OCI-LY7 (cell line): ENCODE measurements at regions not wholly inside any gene's neighbourhood (a gene's known extent, or its start where the extent isn't known, plus 50 kb on each side); places are given as distances from the start of the nearest gene placed in this dataset.

Experiments
- BruUV-seq: library from RNA; stranded (reverse); fragments of 400-500 nt; replicated peaks from 2 replicates; lab custom pipeline; 2021; lab: Mats Ljungman, UMichigan
- CTCF ChIA-PET: fragments of 300-600 bp; sonication (Branson Sonifier 250); formaldehyde crosslinking; loops from one replicate; lab custom pipeline; 2022; ENCODE audit warnings: antibody characterized with exemption; ENCODE audit not compliant: unreplicated experiment; lab: Charles Lee
- POLR2A ChIA-PET: fragments of 300-600 bp; sonication (Branson Sonifier 250); formaldehyde crosslinking; loops from one replicate; lab custom pipeline; 2022; ENCODE audit warnings: antibody characterized with exemption; lab: Charles Lee
- DNase-seq: peaks from one replicate; pipeline ENCODE4 v3.0.0-alpha.2; 2015; ENCODE audit warnings: low spot score
- H2AFZ ChIP-seq: fragments of 200-600 bp; sonication (generic), shearing (Covaris generic); 2 replicates; pipeline ENCODE4 v1.6.1; 2014; ENCODE audit warnings: mild to moderate bottlenecking, antibody characterized with exemption, low read length, moderate library complexity
- H3K27ac ChIP-seq: fragments of 200-600 bp; sonication (generic); 2 replicates; pipeline ENCODE4 v1.5.1; 2014; ENCODE audit warnings: mixed run types, low read depth, mild to moderate bottlenecking, moderate library complexity, low read length, inconsistent platforms; ENCODE audit not compliant: poor library complexity, severe bottlenecking
- H3K36me3 ChIP-seq: fragments of 200-600 bp; sonication (generic); 2 replicates; pipeline ENCODE4 v1.6.1; 2014; ENCODE audit warnings: mild to moderate bottlenecking, antibody characterized with exemption, low read length, moderate library complexity, mixed read lengths; ENCODE audit not compliant: insufficient read depth
- H3K4me1 ChIP-seq: fragments of 200-600 bp; sonication (generic); 2 replicates; pipeline ENCODE4 v1.5.1; 2014; ENCODE audit warnings: mild to moderate bottlenecking, low read length; ENCODE audit not compliant: insufficient read depth, poor library complexity, severe bottlenecking
- H3K4me2 ChIP-seq: fragments of 200-600 bp; sonication (generic); 2 replicates; pipeline ENCODE4 v1.6.1; 2014; ENCODE audit warnings: mild to moderate bottlenecking, low read length
- H3K4me3 ChIP-seq: fragments of 200-600 bp; sonication (generic); 2 replicates; pipeline ENCODE4 v1.5.1; 2014; ENCODE audit warnings: mild to moderate bottlenecking, low read depth, low read length; ENCODE audit not compliant: poor library complexity, severe bottlenecking
- H3K79me2 ChIP-seq: fragments of 200-600 bp; sonication (generic); 2 replicates; pipeline ENCODE4 v1.6.1; 2016; ENCODE audit warnings: low read depth, mild to moderate bottlenecking, low read length, moderate library complexity, mixed read lengths; ENCODE audit not compliant: insufficient read depth
- H3K9me2 ChIP-seq: fragments of 200-600 bp; sonication (generic); 2 replicates; pipeline ENCODE4 v1.6.1; 2016; ENCODE audit warnings: mild to moderate bottlenecking, low read length, mixed read lengths; ENCODE audit not compliant: insufficient read depth
- H3K9me3 ChIP-seq: fragments of 200-600 bp; sonication (generic); 2 replicates; pipeline ENCODE4 v1.6.1; 2014; ENCODE audit warnings: mild to moderate bottlenecking, mixed run types, low read length, mixed read lengths
- H4K20me1 ChIP-seq: fragments of 200-600 bp; sonication (generic); 2 replicates; pipeline ENCODE4 v1.6.1; 2014; ENCODE audit warnings: mild to moderate bottlenecking, antibody characterized with exemption, low read length, moderate library complexity, mixed read lengths; ENCODE audit not compliant: insufficient read depth
- EZH2phosphoT487 ChIP-seq: fragments of 200-600 bp; sonication (generic); IDR thresholded peaks from 2 replicates; pipeline ENCODE4 v1.6.1; 2018; ENCODE audit warnings: low read depth, borderline replicate concordance, mild to moderate bottlenecking, mixed run types, antibody characterized with exemption, low read length, moderate library complexity, mixed read lengths
- intact Hi-C: fragments of 100-400 bp; cut with micrococcal nuclease; formaldehyde crosslinking; loops from one replicate; pipeline ENCODE4 v1.10.0; 2022; ENCODE audit not compliant: unreplicated experiment
- TF ChIP-seq, protein P1 (sequence below): fragments of 200-600 bp; sonication (generic); conservative IDR thresholded peaks from 2 replicates; pipeline ENCODE4 v1.5.1; 2014; ENCODE audit warnings: mild to moderate bottlenecking, antibody characterized with exemption, low read length, moderate library complexity, mixed read lengths

DNA sequence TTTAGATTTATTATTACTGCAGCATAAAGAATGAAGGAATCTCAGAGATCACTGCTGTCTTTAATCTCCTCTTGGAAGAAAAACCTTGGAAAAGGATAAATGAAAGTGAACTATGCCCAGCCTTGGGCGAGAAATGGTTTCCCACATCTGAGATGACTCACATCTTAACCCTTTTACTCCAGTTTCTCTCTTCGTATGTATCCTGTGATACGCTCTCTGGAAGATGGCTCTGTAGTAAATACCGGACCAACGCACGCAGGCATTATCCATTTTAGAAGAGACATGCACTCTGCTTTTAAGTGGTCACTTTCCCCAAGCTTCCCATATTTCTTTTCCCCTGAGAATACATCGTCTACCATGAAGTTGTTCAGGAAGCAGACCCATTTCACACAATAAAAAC, 207.3 kb upstream of the BMPER start:
- intact Hi-C loops, result no loop called here
- no peak for DNase-seq
- no TSS peak for BruUV-seq
- no peak overlapping the region for H3K27ac ChIP-seq
- no peaks in the 10 kb centered on the region for H3K9me3 ChIP-seq
- H4K20me1 ChIP-seq, result no peaks in the 10 kb centered on the region
- TF ChIP-seq, protein P1, sequence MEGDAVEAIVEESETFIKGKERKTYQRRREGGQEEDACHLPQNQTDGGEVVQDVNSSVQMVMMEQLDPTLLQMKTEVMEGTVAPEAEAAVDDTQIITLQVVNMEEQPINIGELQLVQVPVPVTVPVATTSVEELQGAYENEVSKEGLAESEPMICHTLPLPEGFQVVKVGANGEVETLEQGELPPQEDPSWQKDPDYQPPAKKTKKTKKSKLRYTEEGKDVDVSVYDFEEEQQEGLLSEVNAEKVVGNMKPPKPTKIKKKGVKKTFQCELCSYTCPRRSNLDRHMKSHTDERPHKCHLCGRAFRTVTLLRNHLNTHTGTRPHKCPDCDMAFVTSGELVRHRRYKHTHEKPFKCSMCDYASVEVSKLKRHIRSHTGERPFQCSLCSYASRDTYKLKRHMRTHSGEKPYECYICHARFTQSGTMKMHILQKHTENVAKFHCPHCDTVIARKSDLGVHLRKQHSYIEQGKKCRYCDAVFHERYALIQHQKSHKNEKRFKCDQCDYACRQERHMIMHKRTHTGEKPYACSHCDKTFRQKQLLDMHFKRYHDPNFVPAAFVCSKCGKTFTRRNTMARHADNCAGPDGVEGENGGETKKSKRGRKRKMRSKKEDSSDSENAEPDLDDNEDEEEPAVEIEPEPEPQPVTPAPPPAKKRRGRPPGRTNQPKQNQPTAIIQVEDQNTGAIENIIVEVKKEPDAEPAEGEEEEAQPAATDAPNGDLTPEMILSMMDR, result no peak
- TF ChIP-seq EZH2phosphoT487, result no peak
- ChIA-PET POLR2A (no interaction called here), CTCF (no interaction called here)
- H3K9me2 ChIP-seq, result no peaks in the 10 kb centered on the region
- H3K4me2 ChIP-seq, result no peak overlapping the region
- H2AFZ ChIP-seq, result no peak overlapping the region
- H3K79me2 ChIP-seq, result no peaks in the 10 kb centered on the region
- H3K36me3 ChIP-seq, result no peaks in the 10 kb centered on the region
- no peak overlapping the region for H3K4me3 ChIP-seq
- H3K4me1 ChIP-seq, result no peaks in the 10 kb centered on the region

DNA sequence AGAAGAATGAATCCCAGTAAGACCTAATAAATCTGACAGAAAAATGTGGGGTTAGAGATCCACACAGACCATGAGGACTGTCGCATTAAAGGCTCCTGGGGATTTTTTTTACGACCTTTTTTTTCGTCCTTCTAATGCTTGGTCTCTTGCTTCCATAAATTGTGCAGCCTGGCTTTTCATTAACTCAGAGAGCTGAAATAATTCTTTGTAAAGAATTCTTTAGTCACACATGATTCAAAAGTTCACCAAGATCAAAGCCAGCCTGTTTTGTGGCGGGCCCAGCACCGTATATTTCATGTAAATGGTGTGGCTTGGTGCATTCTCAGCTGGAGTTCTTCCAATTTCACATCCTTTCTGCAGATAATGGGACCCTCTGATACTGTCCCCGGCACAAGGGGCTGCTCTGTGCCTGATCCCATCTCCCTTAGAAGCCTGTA, 206.6 kb upstream of the BMPER start:
- Histone ChIP-seq H4K20me1 (no peaks in the 10 kb centered on the region), H2AFZ (no peak overlapping the region), H3K4me1 (no peaks in the 10 kb centered on the region), H3K36me3 (no peaks in the 10 kb centered on the region), H3K4me2 (no peak overlapping the region), H3K27ac (no peak overlapping the region), H3K9me2 (no peaks in the 10 kb centered on the region), H3K79me2 (no peaks in the 10 kb centered on the region), H3K9me3 (no peaks in the 10 kb centered on the region), H3K4me3 (no peak overlapping the region)
- BruUV-seq, result no TSS peak
- POLR2A ChIA-PET, result no interaction called here
- DNase-seq, result no peak
- intact Hi-C loops, result no loop called here
- TF ChIP-seq, protein P1, result no peak
- TF ChIP-seq EZH2phosphoT487, result no peak
- CTCF ChIA-PET, result no interaction called here

DNA sequence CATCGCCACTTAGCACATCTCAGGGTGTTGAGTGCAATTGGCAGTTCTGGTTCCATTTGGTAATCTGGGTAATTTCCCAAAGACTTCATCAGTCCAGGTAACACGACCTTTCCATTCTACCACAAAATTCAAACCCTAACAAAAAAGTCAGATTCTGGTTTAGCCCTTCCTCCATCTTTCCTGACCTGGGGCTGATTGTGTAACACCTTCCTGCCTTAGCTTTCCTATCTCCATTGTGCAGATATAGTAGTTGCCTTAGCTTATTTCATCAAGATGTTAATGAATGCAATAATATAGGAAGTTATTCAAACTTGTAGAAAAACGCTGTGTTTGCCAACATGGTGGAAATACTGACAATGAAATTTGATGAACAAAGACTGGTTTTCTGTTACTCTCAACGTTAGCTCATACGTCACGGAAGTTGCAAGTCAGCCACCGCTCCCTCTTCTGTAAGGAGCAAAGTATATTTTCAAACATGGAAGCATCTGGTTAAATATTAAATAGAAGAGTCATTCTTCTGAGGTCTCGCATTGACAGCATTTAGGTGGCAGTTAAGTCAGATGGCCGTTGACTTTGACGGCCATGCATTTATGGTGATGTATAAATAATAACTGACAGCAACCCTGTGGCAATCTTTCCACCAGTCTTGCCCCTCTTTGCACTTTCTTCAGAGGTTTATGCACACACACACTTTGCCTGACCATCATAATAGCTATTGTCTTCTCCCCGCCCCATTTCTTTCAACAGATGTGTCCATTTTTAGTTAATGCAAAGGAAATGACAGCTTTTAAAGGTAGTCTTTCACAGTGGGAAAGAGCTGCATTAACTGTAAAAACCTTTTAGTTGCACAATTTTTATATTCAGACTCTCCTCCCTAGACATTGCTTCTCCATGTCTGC, 205.1 kb upstream of the BMPER start:
- DNase-seq, result no peak
- Histone ChIP-seq H3K9me3 (no peaks in the 10 kb centered on the region), H3K4me1 (no peaks in the 10 kb centered on the region), H4K20me1 (no peaks in the 10 kb centered on the region), H3K36me3 (no peaks in the 10 kb centered on the region), H3K4me2 (no peak overlapping the region), H3K4me3 (no peak overlapping the region), H3K27ac (no peak overlapping the region), H3K9me2 (no peaks in the 10 kb centered on the region), H2AFZ (no peak overlapping the region), H3K79me2 (no peaks in the 10 kb centered on the region)
- no TSS peak for BruUV-seq
- ChIA-PET CTCF (no interaction called here), POLR2A (no interaction called here)
- TF ChIP-seq, protein P1, result no peak
- no peak for TF ChIP-seq EZH2phosphoT487
- intact Hi-C loops, result no loop called here
